Fibroblast of lung (primary cell): ENCODE measurements at regions not wholly inside any gene's neighbourhood (a gene's known extent, or its start where the extent isn't known, plus 50 kb on each side); places are given as distances from the start of the nearest gene placed in this dataset.

Experiments used
- CTCF ChIP-seq, 2 donors: IDR thresholded peaks in 1 of 2; conservative IDR thresholded peaks in 1 of 2; 1 replicate in 1 of 2; 2 replicates in 1 of 2; pipeline ENCODE4 v1.5.1; 2011 to 2012; ENCODE audit warnings: low read length in 2 of 2, control low read depth in 1 of 2, inconsistent platforms in 1 of 2, low read depth in 1 of 2, mild to moderate bottlenecking in 1 of 2
- EZH2 ChIP-seq: IDR thresholded peaks from 2 replicates; pipeline ENCODE4 v1.5.1; 2012; ENCODE audit warnings: low read length, control low read depth, mild to moderate bottlenecking; ENCODE audit errors: missing control alignments

GRCh38 chr1:22239378-22239777, 96.5 kb upstream of the WNT4 start:
- TF ChIP-seq CTCF (conservative IDR thresholded peaks at IDR 0.05 in 1 of 2, IDR thresholded peaks at IDR 0.05 in 1 of 2; ENCODE audit: low read depth in 1 of 2, low read length in 2 of 2) (no peak), EZH2 (no peak)
